ENCODE measurements at regions not wholly inside any gene's neighbourhood (a gene's known extent, or its start where the extent isn't known, plus 50 kb on each side); places are given as distances from the start of the nearest gene placed in this dataset.

DNA sequence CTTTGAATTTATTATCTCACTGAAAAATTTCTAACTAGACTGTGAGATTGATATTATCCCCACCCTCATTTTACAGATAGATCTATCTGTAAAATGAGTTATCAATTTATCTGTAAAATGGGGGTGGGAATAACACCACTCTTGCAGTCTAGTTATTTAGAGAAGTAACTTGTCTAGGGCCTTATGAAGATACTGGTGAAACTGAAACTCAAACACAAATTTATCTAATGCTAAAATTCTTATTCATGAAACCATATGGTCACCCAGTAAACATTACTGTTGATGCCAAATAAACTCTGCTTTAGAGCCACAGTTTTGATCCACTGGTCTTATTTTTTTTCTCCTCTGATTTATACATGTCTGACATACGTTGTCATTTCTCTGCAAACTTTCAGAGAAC is 52.1 kb upstream of the SMIM36 start:
- H4K20me1 ChIP-seq (ENCODE audit: insufficient read depth), result no peaks in the 10 kb centered on the region
- no peak overlapping the region for H3K4me2 ChIP-seq
- H3K9me2 ChIP-seq, result no peaks in the 10 kb centered on the region
- no peak overlapping the region for H3K27ac ChIP-seq (ENCODE audit: low read depth in 2 of 2, low read length in 1 of 2)
- ChIA-PET CTCF (no interaction called here), POLR2A (no interaction called here)
- no peaks in the 10 kb centered on the region for H3K36me3 ChIP-seq (replicated peaks in 1 of 2; ENCODE audit: control insufficient read depth in 1 of 2, insufficient read depth in 2 of 2, low read length in 1 of 2)
- H3K9me3 ChIP-seq, result no peaks in the 10 kb centered on the region
- H3K4me1 ChIP-seq (ENCODE audit: control insufficient read depth in 1 of 2, insufficient read depth in 2 of 2, low read depth in 1 of 2, low read length in 1 of 2), result peaks cover 0 to 17% of the 10 kb centered on the region in 2 experiments; a peak in 2 of 4 replicates
- DNase-seq, result no peak
- TF ChIP-seq EP300 (IDR thresholded peaks at IDR 0.05; ENCODE audit: borderline replicate concordance in 1 of 2, low read depth in 1 of 2, low read length in 1 of 2), result no peak
- no peak for TF ChIP-seq RAD21 (IDR thresholded peaks at IDR 0.05; ENCODE audit: low read length)
- no peak for TF ChIP-seq FOXM1 (IDR thresholded peaks at IDR 0.05; ENCODE audit: low read depth)
- TF ChIP-seq GATA2 (CRISPR knock-in tag; IDR thresholded peaks at IDR 0.05), result no peak
- TF ChIP-seq RXRA (IDR thresholded peaks at IDR 0.05; ENCODE audit: borderline replicate concordance, low read depth), result no peak
- TF ChIP-seq SIN3A (IDR thresholded peaks at IDR 0.05; ENCODE audit: borderline replicate concordance, low read depth, low read length), result no peak
- TF ChIP-seq FOXJ3 (CRISPR knock-in tag; IDR thresholded peaks at IDR 0.05), result no peak
- no peak for TF ChIP-seq SMC3 (IDR thresholded peaks at IDR 0.05; ENCODE audit: low read depth, low read length)
- TF ChIP-seq JUND (IDR thresholded peaks at IDR 0.05), result no peak
- TF ChIP-seq, protein P1, sequence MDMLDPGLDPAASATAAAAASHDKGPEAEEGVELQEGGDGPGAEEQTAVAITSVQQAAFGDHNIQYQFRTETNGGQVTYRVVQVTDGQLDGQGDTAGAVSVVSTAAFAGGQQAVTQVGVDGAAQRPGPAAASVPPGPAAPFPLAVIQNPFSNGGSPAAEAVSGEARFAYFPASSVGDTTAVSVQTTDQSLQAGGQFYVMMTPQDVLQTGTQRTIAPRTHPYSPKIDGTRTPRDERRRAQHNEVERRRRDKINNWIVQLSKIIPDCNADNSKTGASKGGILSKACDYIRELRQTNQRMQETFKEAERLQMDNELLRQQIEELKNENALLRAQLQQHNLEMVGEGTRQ (IDR thresholded peaks at IDR 0.05; ENCODE audit: borderline replicate concordance, low read depth, low read length), result no peak
- TF ChIP-seq, protein P2, sequence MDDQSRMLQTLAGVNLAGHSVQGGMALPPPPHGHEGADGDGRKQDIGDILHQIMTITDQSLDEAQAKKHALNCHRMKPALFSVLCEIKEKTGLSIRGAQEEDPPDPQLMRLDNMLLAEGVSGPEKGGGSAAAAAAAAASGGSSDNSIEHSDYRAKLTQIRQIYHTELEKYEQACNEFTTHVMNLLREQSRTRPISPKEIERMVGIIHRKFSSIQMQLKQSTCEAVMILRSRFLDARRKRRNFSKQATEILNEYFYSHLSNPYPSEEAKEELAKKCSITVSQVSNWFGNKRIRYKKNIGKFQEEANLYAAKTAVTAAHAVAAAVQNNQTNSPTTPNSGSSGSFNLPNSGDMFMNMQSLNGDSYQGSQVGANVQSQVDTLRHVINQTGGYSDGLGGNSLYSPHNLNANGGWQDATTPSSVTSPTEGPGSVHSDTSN (IDR thresholded peaks at IDR 0.05), result no peak
- TF ChIP-seq, protein P3, sequence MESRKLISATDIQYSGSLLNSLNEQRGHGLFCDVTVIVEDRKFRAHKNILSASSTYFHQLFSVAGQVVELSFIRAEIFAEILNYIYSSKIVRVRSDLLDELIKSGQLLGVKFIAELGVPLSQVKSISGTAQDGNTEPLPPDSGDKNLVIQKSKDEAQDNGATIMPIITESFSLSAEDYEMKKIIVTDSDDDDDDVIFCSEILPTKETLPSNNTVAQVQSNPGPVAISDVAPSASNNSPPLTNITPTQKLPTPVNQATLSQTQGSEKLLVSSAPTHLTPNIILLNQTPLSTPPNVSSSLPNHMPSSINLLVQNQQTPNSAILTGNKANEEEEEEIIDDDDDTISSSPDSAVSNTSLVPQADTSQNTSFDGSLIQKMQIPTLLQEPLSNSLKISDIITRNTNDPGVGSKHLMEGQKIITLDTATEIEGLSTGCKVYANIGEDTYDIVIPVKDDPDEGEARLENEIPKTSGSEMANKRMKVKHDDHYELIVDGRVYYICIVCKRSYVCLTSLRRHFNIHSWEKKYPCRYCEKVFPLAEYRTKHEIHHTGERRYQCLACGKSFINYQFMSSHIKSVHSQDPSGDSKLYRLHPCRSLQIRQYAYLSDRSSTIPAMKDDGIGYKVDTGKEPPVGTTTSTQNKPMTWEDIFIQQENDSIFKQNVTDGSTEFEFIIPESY (IDR thresholded peaks at IDR 0.05; ENCODE audit: borderline replicate concordance, low read depth), result no peak
- no peak for TF ChIP-seq MXI1 (IDR thresholded peaks at IDR 0.05; ENCODE audit: low read depth, low read length)
- no peak for TF ChIP-seq EZH2phosphoT487 (IDR thresholded peaks at IDR 0.05; ENCODE audit: borderline replicate concordance, low read depth)
- TF ChIP-seq, protein P4, sequence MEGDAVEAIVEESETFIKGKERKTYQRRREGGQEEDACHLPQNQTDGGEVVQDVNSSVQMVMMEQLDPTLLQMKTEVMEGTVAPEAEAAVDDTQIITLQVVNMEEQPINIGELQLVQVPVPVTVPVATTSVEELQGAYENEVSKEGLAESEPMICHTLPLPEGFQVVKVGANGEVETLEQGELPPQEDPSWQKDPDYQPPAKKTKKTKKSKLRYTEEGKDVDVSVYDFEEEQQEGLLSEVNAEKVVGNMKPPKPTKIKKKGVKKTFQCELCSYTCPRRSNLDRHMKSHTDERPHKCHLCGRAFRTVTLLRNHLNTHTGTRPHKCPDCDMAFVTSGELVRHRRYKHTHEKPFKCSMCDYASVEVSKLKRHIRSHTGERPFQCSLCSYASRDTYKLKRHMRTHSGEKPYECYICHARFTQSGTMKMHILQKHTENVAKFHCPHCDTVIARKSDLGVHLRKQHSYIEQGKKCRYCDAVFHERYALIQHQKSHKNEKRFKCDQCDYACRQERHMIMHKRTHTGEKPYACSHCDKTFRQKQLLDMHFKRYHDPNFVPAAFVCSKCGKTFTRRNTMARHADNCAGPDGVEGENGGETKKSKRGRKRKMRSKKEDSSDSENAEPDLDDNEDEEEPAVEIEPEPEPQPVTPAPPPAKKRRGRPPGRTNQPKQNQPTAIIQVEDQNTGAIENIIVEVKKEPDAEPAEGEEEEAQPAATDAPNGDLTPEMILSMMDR (IDR thresholded peaks at IDR 0.05), result no peak
- 49% methylated on average over 1 of the region's 1 CpG for WGBS (ENCODE audit: low lambda C conversion rate)
- H3K4me3 ChIP-seq (ENCODE audit: low read depth in 2 of 2, low read length in 1 of 2), result no peak overlapping the region
- no peak overlapping the region for H3K9ac ChIP-seq
- no peaks in the 10 kb centered on the region for H3K79me2 ChIP-seq (ENCODE audit: insufficient read depth)
- H3K27me3 ChIP-seq (ENCODE audit: insufficient read depth), result 0 out of 2 replicates have a peak, but pooled peaks cover 6% of the 10 kb centered on the region
- no peaks in the 10 kb centered on the region for H3F3A ChIP-seq (replicated peaks; ENCODE audit: insufficient read depth)
- no peak overlapping the region for H2AFZ ChIP-seq (ENCODE audit: low read depth)
